Panc1 (cell line): ENCODE measurements at regions not wholly inside any gene's neighbourhood (a gene's known extent, or its start where the extent isn't known, plus 50 kb on each side); places are given as distances from the start of the nearest gene placed in this dataset.
"Not testable (repeated sequence)": the region's sequence is repeated elsewhere in the genome, so short reads cannot be mapped to it uniquely, and the experiment has no call there.

Source experiments
- ATAC-seq: fragments of 200-7000 bp; cut with Tn5 transposase; 2 replicates; pipeline ENCODE4 v1.9.1; 2020; ENCODE audit warnings: mild to moderate bottlenecking, moderate library complexity
- BruUV-seq: library from RNA; stranded (reverse); fragments of 400-500 nt; replicated peaks from 2 replicates; lab custom pipeline; 2021; lab: Mats Ljungman, UMichigan
- CTCF ChIA-PET: fragments of 300-600 bp; sonication (Branson Sonifier 250); formaldehyde crosslinking; loops from one replicate; lab custom pipeline; 2022; ENCODE audit warnings: antibody characterized with exemption; lab: Charles Lee
- POLR2A ChIA-PET: fragments of 300-600 bp; sonication (Branson Sonifier 250); formaldehyde crosslinking; loops from one replicate; lab custom pipeline; 2022; ENCODE audit warnings: antibody characterized with exemption; lab: Charles Lee
- DNase-seq: peaks from one replicate; pipeline ENCODE4 v3.0.0-alpha.2; 2010; ENCODE audit warnings: low read depth, low spot score
- H3K27ac ChIP-seq: 2 replicates; pipeline ENCODE4 v1.5.1; 2011; ENCODE audit warnings: mild to moderate bottlenecking, low read length, inconsistent platforms
- H3K27me3 ChIP-seq: fragments of 200-500 bp; sonication (Bioruptor generic); 2 replicates; pipeline ENCODE4 v1.6.0; 2014; ENCODE audit warnings: low read length, inconsistent platforms; ENCODE audit not compliant: control insufficient read depth, insufficient read depth
- H3K36me3 ChIP-seq: fragments of 200-500 bp; sonication (Bioruptor generic); 2 replicates; pipeline ENCODE4 v1.5.1; 2014; ENCODE audit warnings: inconsistent platforms, mild to moderate bottlenecking, low read length, moderate library complexity; ENCODE audit not compliant: control insufficient read depth, insufficient read depth
- H3K4me1 ChIP-seq: 2 replicates; pipeline ENCODE4 v1.5.1; 2011; ENCODE audit warnings: inconsistent platforms, mild to moderate bottlenecking, low read length, moderate library complexity; ENCODE audit not compliant: control insufficient read depth, insufficient read depth
- H3K4me3 ChIP-seq, 2 experiments: 2 replicates each; pipeline ENCODE4 v1.5.1; 2011 to 2012; ENCODE audit warnings: low read depth in 2 of 2, low read length in 2 of 2, mild to moderate bottlenecking in 2 of 2, inconsistent platforms in 1 of 2, moderate library complexity in 1 of 2
- H3K9me3 ChIP-seq: fragments of 200-500 bp; sonication (Bioruptor generic); 2 replicates; pipeline ENCODE4 v1.5.1; 2014; ENCODE audit warnings: low read depth, mild to moderate bottlenecking, inconsistent platforms, low read length, moderate library complexity; ENCODE audit not compliant: control insufficient read depth, insufficient read depth
- POLR2AphosphoS5 ChIP-seq: IDR thresholded peaks from 2 replicates; pipeline ENCODE4 v1.6.1; 2012; ENCODE audit warnings: mild to moderate bottlenecking, low read depth, low read length, moderate library complexity
- SIN3A ChIP-seq: IDR thresholded peaks from 2 replicates; pipeline ENCODE4 v1.6.1; 2012; ENCODE audit warnings: low read depth, mild to moderate bottlenecking, low read length, moderate library complexity, borderline replicate concordance; ENCODE audit not compliant: insufficient read depth
- TCF7L2 ChIP-seq: IDR thresholded peaks from 2 replicates; pipeline ENCODE4 v1.6.1; 2011; ENCODE audit warnings: mild to moderate bottlenecking, low read depth, low read length, inconsistent platforms
- in situ Hi-C: cut with HindIII; loops from 2 replicates; pipeline ENCODE4 v1.10.0; 2016; ENCODE audit warnings: low sequenced_read_pairs, low pct_unique_long_range_greater_than_20kb
- intact Hi-C: fragments of 100-400 bp; cut with micrococcal nuclease; formaldehyde crosslinking; loops from one replicate; pipeline ENCODE4 v1.10.0; 2022; ENCODE audit not compliant: unreplicated experiment
- TF ChIP-seq, protein P1 (sequence below), 2 experiments: IDR thresholded peaks; 2 replicates each; pipeline ENCODE4 v1.6.1; 2011 to 2012; ENCODE audit warnings: low read depth in 2 of 2, control low read depth in 1 of 2, low read length in 1 of 2, mild to moderate bottlenecking in 1 of 2, moderate library complexity in 1 of 2; ENCODE audit not compliant: insufficient read depth in 1 of 2
- TF ChIP-seq, protein P2 (sequence below): fragments of 450-650 bp; IDR thresholded peaks from 2 replicates; pipeline ENCODE4 v1.5.1; 2017; ENCODE audit warnings: mild to moderate bottlenecking

DNA sequence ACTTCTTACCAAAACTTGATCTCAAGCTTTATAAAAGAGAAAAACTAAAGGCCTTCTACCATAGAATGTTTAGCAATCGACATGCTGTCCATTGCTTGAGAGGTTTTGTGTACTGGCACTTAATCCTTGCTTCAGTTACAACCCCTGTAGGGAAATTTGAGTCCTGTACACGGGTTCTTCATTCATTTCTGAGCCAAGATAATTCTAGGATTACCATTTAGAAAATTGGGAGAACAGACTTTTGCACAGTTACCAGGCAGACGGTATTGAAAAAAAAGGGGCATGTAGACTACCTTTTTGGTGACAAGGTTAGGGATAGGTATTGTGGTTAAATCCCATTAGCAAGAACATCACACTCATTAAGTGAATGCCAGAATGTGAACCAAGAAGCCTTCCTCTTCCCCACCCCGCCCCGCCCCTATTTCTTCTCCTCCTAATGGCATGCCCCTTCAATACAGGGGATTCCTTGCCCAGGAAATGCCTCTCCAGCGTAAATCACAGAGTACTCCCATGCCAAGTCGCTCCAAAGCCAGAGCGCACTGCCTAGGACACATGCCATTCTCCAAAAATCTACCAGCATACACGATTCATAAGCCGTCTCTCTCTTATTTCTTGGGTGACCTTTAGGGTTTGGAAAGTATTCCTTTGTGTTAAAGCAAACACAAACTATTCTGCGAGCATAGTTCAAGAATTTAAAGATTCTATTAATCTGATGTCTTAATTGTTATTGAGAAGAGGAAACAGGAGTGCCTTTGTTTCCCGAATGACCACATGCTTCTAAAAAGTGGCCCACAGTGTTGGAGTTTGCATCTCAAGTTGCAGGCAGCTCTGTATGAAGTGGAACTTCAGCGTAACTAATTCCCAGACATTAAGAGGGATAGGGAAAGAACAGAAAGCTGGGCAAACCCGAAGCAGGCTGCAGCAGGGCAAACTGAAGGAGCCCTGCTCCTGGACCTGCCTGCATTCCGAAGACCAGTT lies 164.0 kb upstream of the NR2F2 start:
- intact Hi-C loops = no loop called here
- DNase-seq = no peak
- H3K4me3 ChIP-seq = no peak overlapping the region
- H3K27ac ChIP-seq = no peak overlapping the region
- in situ Hi-C loops = no loop called here
- ATAC-seq = no peak
- CTCF ChIA-PET = no interaction called here
- no TSS peak for BruUV-seq
- POLR2A ChIA-PET = interaction anchor here (1.1 kb wide), 1 partner anchor 169 kb away, joined by 5 read pairs; no protein-coding TSS in a partner anchor
- no peak for TF ChIP-seq POLR2AphosphoS5
- no peak for TF ChIP-seq TCF7L2
- TF ChIP-seq SIN3A = no peak
- TF ChIP-seq, protein P1, sequence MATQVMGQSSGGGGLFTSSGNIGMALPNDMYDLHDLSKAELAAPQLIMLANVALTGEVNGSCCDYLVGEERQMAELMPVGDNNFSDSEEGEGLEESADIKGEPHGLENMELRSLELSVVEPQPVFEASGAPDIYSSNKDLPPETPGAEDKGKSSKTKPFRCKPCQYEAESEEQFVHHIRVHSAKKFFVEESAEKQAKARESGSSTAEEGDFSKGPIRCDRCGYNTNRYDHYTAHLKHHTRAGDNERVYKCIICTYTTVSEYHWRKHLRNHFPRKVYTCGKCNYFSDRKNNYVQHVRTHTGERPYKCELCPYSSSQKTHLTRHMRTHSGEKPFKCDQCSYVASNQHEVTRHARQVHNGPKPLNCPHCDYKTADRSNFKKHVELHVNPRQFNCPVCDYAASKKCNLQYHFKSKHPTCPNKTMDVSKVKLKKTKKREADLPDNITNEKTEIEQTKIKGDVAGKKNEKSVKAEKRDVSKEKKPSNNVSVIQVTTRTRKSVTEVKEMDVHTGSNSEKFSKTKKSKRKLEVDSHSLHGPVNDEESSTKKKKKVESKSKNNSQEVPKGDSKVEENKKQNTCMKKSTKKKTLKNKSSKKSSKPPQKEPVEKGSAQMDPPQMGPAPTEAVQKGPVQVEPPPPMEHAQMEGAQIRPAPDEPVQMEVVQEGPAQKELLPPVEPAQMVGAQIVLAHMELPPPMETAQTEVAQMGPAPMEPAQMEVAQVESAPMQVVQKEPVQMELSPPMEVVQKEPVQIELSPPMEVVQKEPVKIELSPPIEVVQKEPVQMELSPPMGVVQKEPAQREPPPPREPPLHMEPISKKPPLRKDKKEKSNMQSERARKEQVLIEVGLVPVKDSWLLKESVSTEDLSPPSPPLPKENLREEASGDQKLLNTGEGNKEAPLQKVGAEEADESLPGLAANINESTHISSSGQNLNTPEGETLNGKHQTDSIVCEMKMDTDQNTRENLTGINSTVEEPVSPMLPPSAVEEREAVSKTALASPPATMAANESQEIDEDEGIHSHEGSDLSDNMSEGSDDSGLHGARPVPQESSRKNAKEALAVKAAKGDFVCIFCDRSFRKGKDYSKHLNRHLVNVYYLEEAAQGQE (IDR thresholded peaks at IDR 0.05; ENCODE audit: insufficient read depth in 1 of 2, low read depth in 2 of 2, low read length in 1 of 2) = no peak
- TF ChIP-seq, protein P2, sequence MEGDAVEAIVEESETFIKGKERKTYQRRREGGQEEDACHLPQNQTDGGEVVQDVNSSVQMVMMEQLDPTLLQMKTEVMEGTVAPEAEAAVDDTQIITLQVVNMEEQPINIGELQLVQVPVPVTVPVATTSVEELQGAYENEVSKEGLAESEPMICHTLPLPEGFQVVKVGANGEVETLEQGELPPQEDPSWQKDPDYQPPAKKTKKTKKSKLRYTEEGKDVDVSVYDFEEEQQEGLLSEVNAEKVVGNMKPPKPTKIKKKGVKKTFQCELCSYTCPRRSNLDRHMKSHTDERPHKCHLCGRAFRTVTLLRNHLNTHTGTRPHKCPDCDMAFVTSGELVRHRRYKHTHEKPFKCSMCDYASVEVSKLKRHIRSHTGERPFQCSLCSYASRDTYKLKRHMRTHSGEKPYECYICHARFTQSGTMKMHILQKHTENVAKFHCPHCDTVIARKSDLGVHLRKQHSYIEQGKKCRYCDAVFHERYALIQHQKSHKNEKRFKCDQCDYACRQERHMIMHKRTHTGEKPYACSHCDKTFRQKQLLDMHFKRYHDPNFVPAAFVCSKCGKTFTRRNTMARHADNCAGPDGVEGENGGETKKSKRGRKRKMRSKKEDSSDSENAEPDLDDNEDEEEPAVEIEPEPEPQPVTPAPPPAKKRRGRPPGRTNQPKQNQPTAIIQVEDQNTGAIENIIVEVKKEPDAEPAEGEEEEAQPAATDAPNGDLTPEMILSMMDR = no peak
- H3K4me1 ChIP-seq = no peaks in the 10 kb centered on the region
- H3K27me3 ChIP-seq = no peaks in the 10 kb centered on the region
- no peaks in the 10 kb centered on the region for H3K36me3 ChIP-seq
- no peaks in the 10 kb centered on the region for H3K9me3 ChIP-seq

DNA sequence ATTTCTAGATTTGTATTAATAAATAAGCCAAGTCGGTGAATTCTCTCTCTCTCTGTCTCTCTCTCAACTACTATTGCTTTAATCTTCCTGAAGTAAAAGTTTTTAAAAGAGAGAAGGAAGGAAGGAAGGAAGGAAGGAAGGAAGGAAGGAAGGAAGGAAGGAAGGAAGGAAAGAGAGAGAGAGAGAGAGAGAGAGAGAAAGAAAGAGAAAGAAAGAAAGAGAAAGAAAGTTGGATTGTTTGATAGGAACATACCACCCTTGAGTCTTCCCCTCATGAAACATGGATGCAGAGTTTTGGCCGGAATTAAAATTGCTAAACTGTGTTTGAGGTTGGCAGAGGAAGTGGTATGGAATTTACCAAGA lies 159.9 kb upstream of the NR2F2 start:
- H3K9me3 ChIP-seq, intact Hi-C loops, CTCF ChIA-PET, H3K4me1 ChIP-seq, ATAC-seq, DNase-seq, BruUV-seq, H3K36me3 ChIP-seq, in situ Hi-C loops, POLR2A ChIA-PET, H3K27ac ChIP-seq, H3K4me3 ChIP-seq, H3K27me3 ChIP-seq: not testable (repeated sequence)
